Loucy (cell line): ENCODE measurements at regions not wholly inside any gene's neighbourhood (a gene's known extent, or its start where the extent isn't known, plus 50 kb on each side); places are given as distances from the start of the nearest gene placed in this dataset.

ENCODE experiments used
- EZH2phosphoT487 ChIP-seq: fragments of 200-600 bp; IDR thresholded peaks from 2 replicates; pipeline ENCODE4 v1.6.1; 2018; ENCODE audit warnings: antibody characterized with exemption, mild to moderate bottlenecking, moderate library complexity, borderline replicate concordance
- TF ChIP-seq, protein P1 (sequence below): fragments of 200-600 bp; sonication (generic); conservative IDR thresholded peaks from 2 replicates; pipeline ENCODE4 v1.5.1; 2014; ENCODE audit warnings: mild to moderate bottlenecking, antibody characterized with exemption, low read length

DNA sequence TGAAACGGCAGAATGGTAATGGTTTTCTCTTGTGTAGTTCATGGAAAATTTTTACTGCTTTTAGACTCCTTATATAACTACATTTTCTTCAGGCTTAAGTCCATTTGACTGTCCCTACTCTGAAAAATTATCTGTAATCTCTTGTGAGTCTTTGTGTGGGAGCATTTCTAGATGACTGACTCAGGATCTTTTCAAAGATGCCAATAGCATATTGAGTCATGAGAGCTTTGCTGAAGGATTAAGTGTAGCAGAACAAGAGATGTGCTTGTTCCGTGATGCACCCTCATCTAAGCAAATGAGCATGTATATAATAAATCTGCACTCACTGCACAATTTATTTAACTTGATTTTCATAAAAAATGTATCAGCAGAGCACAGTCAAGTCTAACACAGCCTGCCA lies 298.7 kb upstream of the CDH6 start:
- TF ChIP-seq, protein P1, sequence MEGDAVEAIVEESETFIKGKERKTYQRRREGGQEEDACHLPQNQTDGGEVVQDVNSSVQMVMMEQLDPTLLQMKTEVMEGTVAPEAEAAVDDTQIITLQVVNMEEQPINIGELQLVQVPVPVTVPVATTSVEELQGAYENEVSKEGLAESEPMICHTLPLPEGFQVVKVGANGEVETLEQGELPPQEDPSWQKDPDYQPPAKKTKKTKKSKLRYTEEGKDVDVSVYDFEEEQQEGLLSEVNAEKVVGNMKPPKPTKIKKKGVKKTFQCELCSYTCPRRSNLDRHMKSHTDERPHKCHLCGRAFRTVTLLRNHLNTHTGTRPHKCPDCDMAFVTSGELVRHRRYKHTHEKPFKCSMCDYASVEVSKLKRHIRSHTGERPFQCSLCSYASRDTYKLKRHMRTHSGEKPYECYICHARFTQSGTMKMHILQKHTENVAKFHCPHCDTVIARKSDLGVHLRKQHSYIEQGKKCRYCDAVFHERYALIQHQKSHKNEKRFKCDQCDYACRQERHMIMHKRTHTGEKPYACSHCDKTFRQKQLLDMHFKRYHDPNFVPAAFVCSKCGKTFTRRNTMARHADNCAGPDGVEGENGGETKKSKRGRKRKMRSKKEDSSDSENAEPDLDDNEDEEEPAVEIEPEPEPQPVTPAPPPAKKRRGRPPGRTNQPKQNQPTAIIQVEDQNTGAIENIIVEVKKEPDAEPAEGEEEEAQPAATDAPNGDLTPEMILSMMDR: no peak
- no peak for TF ChIP-seq EZH2phosphoT487
